Parathyroid adenoma (tissue), 2 donors: ENCODE measurements at regions not wholly inside any gene's neighbourhood (a gene's known extent, or its start where the extent isn't known, plus 50 kb on each side); places are given as distances from the start of the nearest gene placed in this dataset.

Experiments used
- H2AFZ ChIP-seq: fragments of 300-600 bp; sonication (generic); one replicate; pipeline ENCODE4 v1.7.0; 2017; ENCODE audit warnings: antibody characterized with exemption, mild to moderate bottlenecking
- H3K27ac ChIP-seq: fragments of 300-600 bp; sonication (generic); one replicate; pipeline ENCODE4 v1.7.0; 2017
- H3K27me3 ChIP-seq: fragments of 300-600 bp; sonication (generic); one replicate; pipeline ENCODE4 v1.7.0; 2017; ENCODE audit warnings: low read length; ENCODE audit not compliant: control insufficient read depth, insufficient read depth
- H3K36me3 ChIP-seq: fragments of 300-600 bp; sonication (generic); one replicate; pipeline ENCODE4 v1.7.0; 2017; ENCODE audit warnings: low read length; ENCODE audit not compliant: control insufficient read depth, insufficient read depth
- H3K4me1 ChIP-seq: fragments of 300-600 bp; sonication (generic); one replicate; pipeline ENCODE4 v1.7.0; 2017; ENCODE audit warnings: control low read depth
- H3K4me2 ChIP-seq: fragments of 300-600 bp; sonication (generic); one replicate; pipeline ENCODE4 v1.7.0; 2017; ENCODE audit warnings: low read length
- H3K4me3 ChIP-seq: fragments of 300-600 bp; sonication (generic); one replicate; pipeline ENCODE4 v1.7.0; 2017; ENCODE audit warnings: low read depth, low read length
- H3K79me2 ChIP-seq: fragments of 300-600 bp; sonication (generic); one replicate; pipeline ENCODE4 v1.7.0; 2017; ENCODE audit warnings: control low read depth
- H3K9ac ChIP-seq: fragments of 300-600 bp; sonication (generic); one replicate; pipeline ENCODE4 v1.7.0; 2017; ENCODE audit warnings: mild to moderate bottlenecking
- H3K9me3 ChIP-seq: fragments of 300-600 bp; sonication (generic); one replicate; pipeline ENCODE4 v1.7.0; 2017; ENCODE audit warnings: low read length; ENCODE audit not compliant: control insufficient read depth
- TF ChIP-seq, protein P1 (sequence below): fragments of 300-600 bp; sonication (generic); IDR thresholded peaks from one replicate; pipeline ENCODE4 v1.7.0; 2017; ENCODE audit warnings: antibody characterized with exemption, mild to moderate bottlenecking
- donor health status: primary hyperparathyroidism.

DNA sequence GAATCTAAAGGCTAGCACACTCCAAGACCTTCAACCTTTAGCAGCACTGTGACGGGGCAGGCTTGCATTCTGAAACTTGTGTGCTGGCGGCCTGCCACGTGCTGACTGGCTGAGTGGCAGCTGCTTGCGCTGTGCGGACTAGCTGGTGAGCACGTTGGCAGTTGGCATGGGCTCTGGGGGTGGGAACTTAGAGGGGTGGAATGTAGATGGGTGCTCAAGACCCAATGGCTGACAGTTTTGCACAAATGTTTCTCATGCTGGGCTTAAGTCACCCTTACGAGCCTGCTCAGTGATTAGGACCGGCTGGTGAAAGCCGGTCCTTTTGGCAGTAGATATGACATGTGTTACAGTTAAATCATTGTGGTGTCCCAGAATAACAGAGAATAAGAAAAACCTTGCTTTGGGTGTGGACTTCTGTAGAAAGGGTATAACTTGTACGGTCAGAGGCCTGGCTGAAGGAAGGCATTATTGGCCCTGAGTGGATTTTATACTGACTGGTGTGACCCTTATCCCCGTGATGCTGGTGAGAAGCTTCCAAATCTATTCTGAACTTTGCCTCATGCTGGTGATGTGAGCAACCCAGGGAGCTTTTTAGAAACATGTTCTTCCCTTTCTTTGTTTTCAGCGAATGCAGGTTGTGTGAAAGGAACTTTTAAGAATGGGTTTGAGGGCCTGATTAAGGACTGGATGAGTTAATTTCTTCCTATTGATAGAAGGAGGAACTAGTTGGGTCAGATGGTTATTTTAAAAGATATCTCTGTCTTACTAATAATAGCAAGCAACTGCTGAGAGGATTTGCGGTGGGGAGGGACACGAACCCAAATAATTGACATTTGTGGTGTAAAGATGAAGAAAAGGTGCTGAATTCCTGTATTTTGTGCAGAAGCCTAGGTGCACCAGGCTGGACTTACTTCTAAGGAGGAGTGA is 107.4 kb upstream of the SLC4A4 start:
- no peaks in the 10 kb centered on the region for H3K27me3 ChIP-seq
- H2AFZ ChIP-seq: no peak overlapping the region
- H3K4me1 ChIP-seq: peaks cover 6% of the 10 kb centered on the region
- H3K27ac ChIP-seq: no peak overlapping the region
- TF ChIP-seq, protein P1, sequence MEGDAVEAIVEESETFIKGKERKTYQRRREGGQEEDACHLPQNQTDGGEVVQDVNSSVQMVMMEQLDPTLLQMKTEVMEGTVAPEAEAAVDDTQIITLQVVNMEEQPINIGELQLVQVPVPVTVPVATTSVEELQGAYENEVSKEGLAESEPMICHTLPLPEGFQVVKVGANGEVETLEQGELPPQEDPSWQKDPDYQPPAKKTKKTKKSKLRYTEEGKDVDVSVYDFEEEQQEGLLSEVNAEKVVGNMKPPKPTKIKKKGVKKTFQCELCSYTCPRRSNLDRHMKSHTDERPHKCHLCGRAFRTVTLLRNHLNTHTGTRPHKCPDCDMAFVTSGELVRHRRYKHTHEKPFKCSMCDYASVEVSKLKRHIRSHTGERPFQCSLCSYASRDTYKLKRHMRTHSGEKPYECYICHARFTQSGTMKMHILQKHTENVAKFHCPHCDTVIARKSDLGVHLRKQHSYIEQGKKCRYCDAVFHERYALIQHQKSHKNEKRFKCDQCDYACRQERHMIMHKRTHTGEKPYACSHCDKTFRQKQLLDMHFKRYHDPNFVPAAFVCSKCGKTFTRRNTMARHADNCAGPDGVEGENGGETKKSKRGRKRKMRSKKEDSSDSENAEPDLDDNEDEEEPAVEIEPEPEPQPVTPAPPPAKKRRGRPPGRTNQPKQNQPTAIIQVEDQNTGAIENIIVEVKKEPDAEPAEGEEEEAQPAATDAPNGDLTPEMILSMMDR: no peak
- H3K4me3 ChIP-seq: no peak overlapping the region
- peaks cover 8% of the 10 kb centered on the region for H3K79me2 ChIP-seq
- H3K4me2 ChIP-seq: no peak overlapping the region
- no peaks in the 10 kb centered on the region for H3K36me3 ChIP-seq
- H3K9ac ChIP-seq: no peak overlapping the region
- H3K9me3 ChIP-seq: no peaks in the 10 kb centered on the region

DNA sequence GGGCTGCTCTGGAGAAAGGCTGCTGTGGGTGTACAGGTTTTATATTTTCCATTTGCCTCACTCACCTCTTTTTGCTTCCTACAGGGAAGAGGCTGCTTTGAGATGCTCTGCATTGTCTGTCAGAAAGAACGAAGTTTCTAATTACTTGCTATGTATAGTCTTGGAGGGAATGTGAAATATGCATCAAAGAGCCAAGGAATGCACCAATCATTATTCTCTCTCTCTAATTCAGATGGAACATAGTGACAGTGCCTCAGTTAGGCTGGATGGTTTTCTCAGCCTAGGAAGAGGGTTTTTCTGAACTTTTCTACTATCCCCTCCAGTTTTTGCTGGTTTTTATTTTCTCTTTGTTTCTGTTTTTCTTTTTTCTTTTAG is 106.8 kb upstream of the SLC4A4 start:
- Histone ChIP-seq H3K27ac (no peak overlapping the region), H3K4me1 (peaks cover 6% of the 10 kb centered on the region), H3K9me3 (no peaks in the 10 kb centered on the region), H3K79me2 (peaks cover 8% of the 10 kb centered on the region), H3K27me3 (no peaks in the 10 kb centered on the region), H3K4me2 (no peak overlapping the region), H3K36me3 (no peaks in the 10 kb centered on the region), H3K9ac (no peak overlapping the region), H3K4me3 (no peak overlapping the region), H2AFZ (no peak overlapping the region)
- TF ChIP-seq, protein P1: no peak

DNA sequence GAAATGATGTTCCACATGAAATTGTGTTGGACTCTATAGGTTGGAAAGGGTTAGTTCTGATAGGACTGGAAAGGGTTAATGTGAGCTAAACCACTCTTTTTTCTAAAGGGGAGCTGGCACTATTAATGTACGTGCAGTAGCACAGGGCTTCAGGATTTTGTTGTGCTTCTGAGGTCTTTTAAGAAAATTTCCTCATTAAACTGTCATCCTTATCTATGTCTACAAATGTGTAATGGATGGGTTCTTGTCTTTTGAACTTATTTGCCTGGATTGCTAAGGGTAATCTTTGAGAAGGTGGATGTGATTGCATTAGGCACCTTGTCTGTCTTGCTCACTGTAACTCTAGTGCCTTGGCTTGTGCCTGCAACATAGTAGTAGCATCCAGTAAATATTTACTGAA is 106.0 kb upstream of the SLC4A4 start:
- H3K27me3 ChIP-seq: no peaks in the 10 kb centered on the region
- no peak overlapping the region for H3K4me3 ChIP-seq
- no peaks in the 10 kb centered on the region for H3K9me3 ChIP-seq
- no peak overlapping the region for H3K4me2 ChIP-seq
- TF ChIP-seq, protein P1: no peak
- no peak overlapping the region for H3K9ac ChIP-seq
- H2AFZ ChIP-seq: no peak overlapping the region
- no peak overlapping the region for H3K27ac ChIP-seq
- H3K79me2 ChIP-seq: peaks cover 8% of the 10 kb centered on the region
- H3K36me3 ChIP-seq: no peaks in the 10 kb centered on the region
- H3K4me1 ChIP-seq: peaks cover 6% of the 10 kb centered on the region

DNA sequence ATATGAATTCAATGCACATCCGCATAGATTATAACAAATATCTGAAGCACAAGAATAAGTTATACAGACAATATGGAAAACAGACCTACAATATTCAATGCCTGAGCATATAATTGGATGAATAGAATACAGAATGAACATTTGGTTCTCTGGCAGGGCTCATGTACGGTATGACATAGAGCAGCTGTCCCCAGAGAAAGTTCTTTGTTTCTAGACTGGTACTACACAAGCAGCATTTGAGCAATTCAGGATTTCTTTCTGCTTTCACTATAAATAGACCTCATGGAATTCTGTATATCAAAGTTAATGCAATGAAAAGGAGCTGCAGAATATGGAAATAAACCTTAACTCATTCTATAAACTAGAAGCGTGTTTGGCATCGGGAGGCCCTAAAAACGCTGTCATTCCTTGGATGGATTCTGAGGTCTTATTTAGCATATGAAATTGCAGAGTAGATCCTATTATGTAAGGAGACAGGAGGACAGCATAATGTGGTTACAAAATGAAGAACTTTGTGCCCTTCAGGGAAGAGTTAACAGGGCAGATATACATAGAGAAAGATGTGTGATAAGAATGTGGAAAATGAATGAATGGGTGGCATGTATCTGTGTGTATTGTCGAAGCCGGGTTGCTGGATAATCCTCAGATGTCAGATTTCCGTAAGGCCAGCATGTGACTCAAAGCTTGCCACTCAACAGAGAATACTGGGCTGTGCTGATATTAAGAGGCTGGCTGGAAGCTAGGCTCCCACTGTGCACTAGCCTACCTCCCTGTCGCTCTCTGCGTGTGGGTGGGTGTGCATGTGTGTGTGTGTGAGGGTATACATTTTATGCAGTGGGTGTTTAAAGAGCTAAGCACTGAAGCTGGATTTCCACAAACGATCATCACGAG is 103.3 kb upstream of the SLC4A4 start:
- Histone ChIP-seq H3K9ac (no peak overlapping the region), H3K4me2 (no peak overlapping the region), H3K27me3 (no peaks in the 10 kb centered on the region), H3K27ac (no peak overlapping the region), H3K36me3 (no peaks in the 10 kb centered on the region), H2AFZ (no peak overlapping the region), H3K4me3 (no peak overlapping the region), H3K9me3 (no peaks in the 10 kb centered on the region), H3K4me1 (peaks cover 2% of the 10 kb centered on the region), H3K79me2 (peaks cover 8% of the 10 kb centered on the region)
- TF ChIP-seq, protein P1: no peak
